WTC11 (cell line): ENCODE measurements at regions not wholly inside any gene's neighbourhood (a gene's known extent, or its start where the extent isn't known, plus 50 kb on each side); places are given as distances from the start of the nearest gene placed in this dataset.

ENCODE experiments used
- ATAC-seq: fragments of 200-7000 bp; cut with Tn5 transposase; 2 replicates; pipeline ENCODE4 v1.10.0; 2021; ENCODE audit warnings: mild to moderate bottlenecking, moderate library complexity
- CTCF ChIA-PET: fragments of 300-600 bp; sonication (Branson Sonifier 250); formaldehyde crosslinking; loops from one replicate; lab custom pipeline; 2021; ENCODE audit warnings: antibody characterized with exemption; lab: Charles Lee
- POLR2A ChIA-PET: fragments of 350-600 bp; sonication (Branson Sonifier 250); formaldehyde crosslinking; loops from one replicate; lab custom pipeline; 2021; ENCODE audit warnings: antibody characterized with exemption; lab: Charles Lee
- DNase-seq: peaks from one replicate; pipeline ENCODE4 v3.0.0; 2021; ENCODE audit warnings: low spot score
- H3K27ac Mint-ChIP-seq: 2 replicates; pipeline ENCODE4 v1.8.0; 2021; ENCODE audit warnings: mixed read lengths
- H3K27me3 Mint-ChIP-seq: 2 replicates; pipeline ENCODE4 v1.8.0; 2021; ENCODE audit warnings: low read depth, mild to moderate bottlenecking, moderate library complexity, mixed read lengths
- H3K36me3 Mint-ChIP-seq: 2 replicates; pipeline ENCODE4 v1.8.0; 2021; ENCODE audit warnings: mixed read lengths
- H3K4me1 Mint-ChIP-seq: 2 replicates; pipeline ENCODE4 v1.8.0; 2022; ENCODE audit warnings: mixed read lengths
- H3K4me3 Mint-ChIP-seq: 2 replicates; pipeline ENCODE4 v1.8.0; 2021; ENCODE audit warnings: mild to moderate bottlenecking, moderate library complexity, mixed read lengths
- H3K9me3 Mint-ChIP-seq: 2 replicates; pipeline ENCODE4 v1.8.0; 2021; ENCODE audit warnings: mixed read lengths
- CREB1 ChIP-seq: sonication (generic); formaldehyde crosslinking; IDR thresholded peaks from 2 replicates; pipeline ENCODE4 v1.8.0; 2023; ENCODE audit warnings: mild to moderate bottlenecking, missing genetic modification reagents
- EMX1 ChIP-seq: fragments of 250-450 bp; sonication (Bioruptor Pico); IDR thresholded peaks from 2 replicates; pipeline ENCODE4 v1.8.0; 2021; ENCODE audit warnings: mild to moderate bottlenecking
- NR3C1 ChIP-seq: sonication (generic); formaldehyde crosslinking; conservative IDR thresholded peaks from 2 replicates; pipeline ENCODE4 v1.8.1; 2023; ENCODE audit warnings: low read depth, mild to moderate bottlenecking, missing genetic modification reagents
- RELA ChIP-seq: sonication (generic); formaldehyde crosslinking; IDR thresholded peaks from 2 replicates; pipeline ENCODE4 v1.8.1; 2022; ENCODE audit warnings: missing genetic modification reagents, mild to moderate bottlenecking, borderline replicate concordance
- TCF7 ChIP-seq: sonication (generic); formaldehyde crosslinking; IDR thresholded peaks from 2 replicates; pipeline ENCODE4 v1.8.0; 2022; ENCODE audit warnings: mild to moderate bottlenecking, low read depth, missing genetic modification reagents, moderate library complexity
- TF ChIP-seq, protein P1 (sequence below): sonication (generic); formaldehyde crosslinking; IDR thresholded peaks from 2 replicates; pipeline ENCODE4 v1.8.1; 2022; ENCODE audit warnings: low read depth, missing genetic modification reagents, borderline replicate concordance
- TF ChIP-seq, protein P2 (sequence below): fragments of 250-450 bp; sonication (Bioruptor Pico); conservative IDR thresholded peaks from 2 replicates; pipeline ENCODE4 v1.9.0; 2021; ENCODE audit warnings: mild to moderate bottlenecking
- TF ChIP-seq, protein P3 (sequence below): sonication (generic); formaldehyde crosslinking; IDR thresholded peaks from 2 replicates; pipeline ENCODE4 v1.8.1; 2022; ENCODE audit warnings: mild to moderate bottlenecking, missing genetic modification reagents, moderate library complexity, borderline replicate concordance
- TF ChIP-seq, protein P4 (sequence below): sonication (generic); formaldehyde crosslinking; IDR thresholded peaks from 2 replicates; pipeline ENCODE4 v1.8.0; 2023; ENCODE audit warnings: missing genetic modification reagents, mild to moderate bottlenecking, borderline replicate concordance
- TF ChIP-seq, protein P5 (sequence below): sonication (generic); formaldehyde crosslinking; IDR thresholded peaks from 2 replicates; pipeline ENCODE4 v1.8.0; 2022; ENCODE audit warnings: mild to moderate bottlenecking, missing genetic modification reagents
- TF ChIP-seq, protein P6 (sequence below): sonication (generic); formaldehyde crosslinking; IDR thresholded peaks from 2 replicates; pipeline ENCODE4 v1.8.1; 2022; ENCODE audit warnings: mild to moderate bottlenecking, moderate library complexity, missing genetic modification reagents
- TF ChIP-seq, protein P7 (sequence below): sonication (generic); formaldehyde crosslinking; IDR thresholded peaks from 2 replicates; pipeline ENCODE4 v1.8.0; 2023; ENCODE audit warnings: missing genetic modification reagents
- TF ChIP-seq, protein P8 (sequence below): fragments of 250-450 bp; sonication (Bioruptor Pico); IDR thresholded peaks from 2 replicates; pipeline ENCODE4 v1.9.0; 2021; ENCODE audit warnings: mild to moderate bottlenecking, borderline replicate concordance

DNA sequence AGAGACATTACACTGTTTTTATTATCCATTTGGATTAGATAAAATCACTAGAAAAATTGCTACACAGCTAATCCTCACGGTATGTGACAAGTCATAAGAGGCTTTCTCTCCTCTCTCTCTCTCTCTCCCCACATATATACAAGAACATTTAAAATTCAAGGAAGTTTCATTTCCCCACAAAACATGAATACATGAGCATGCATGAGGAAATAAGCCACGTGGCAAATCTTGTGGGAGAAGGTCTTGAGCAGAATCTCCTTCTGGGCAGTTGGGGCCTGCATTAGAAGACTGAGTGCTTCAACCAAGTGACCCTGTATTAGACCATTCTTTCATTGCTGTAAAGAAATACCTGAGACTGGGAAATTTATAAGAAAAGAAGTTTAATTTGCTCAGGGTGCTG lies 1313.1 kb downstream of the MRPL39 start (continued):
- TF ChIP-seq, protein P1, sequence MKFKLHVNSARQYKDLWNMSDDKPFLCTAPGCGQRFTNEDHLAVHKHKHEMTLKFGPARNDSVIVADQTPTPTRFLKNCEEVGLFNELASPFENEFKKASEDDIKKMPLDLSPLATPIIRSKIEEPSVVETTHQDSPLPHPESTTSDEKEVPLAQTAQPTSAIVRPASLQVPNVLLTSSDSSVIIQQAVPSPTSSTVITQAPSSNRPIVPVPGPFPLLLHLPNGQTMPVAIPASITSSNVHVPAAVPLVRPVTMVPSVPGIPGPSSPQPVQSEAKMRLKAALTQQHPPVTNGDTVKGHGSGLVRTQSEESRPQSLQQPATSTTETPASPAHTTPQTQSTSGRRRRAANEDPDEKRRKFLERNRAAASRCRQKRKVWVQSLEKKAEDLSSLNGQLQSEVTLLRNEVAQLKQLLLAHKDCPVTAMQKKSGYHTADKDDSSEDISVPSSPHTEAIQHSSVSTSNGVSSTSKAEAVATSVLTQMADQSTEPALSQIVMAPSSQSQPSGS (CRISPR knock-in tag): no peak

DNA sequence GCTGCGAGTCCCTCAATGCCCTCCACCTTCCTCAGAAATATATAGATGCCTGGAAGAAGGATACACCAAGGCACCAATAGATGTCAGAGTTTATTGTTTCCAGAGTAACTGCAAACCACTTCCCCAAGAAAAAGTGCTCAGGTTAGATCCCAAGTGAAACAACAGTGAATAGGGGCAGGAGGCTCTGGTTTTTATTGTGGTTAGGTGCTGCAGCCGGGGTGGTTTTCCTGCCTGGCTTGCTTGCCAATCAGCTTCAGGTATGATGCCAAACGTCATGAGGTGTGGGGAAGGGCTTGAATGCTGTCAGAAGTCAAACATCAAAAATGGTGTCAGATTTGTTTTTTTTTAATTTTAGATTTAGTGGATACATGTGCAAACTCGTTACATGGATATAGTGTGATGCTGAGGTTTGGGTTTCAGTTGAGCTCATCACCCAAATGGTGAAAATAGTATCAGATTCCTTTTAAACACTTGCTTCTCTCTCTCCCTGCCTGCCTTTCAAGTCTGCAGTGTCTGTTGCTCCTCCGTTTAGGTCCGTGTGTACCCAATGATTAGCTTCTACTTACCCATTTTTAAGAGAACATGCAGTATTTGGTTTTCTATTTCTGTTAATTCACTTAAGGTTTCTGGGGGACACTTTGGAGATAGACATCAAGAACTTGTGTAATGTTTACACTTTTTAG lies 1317.0 kb downstream of the MRPL39 start:
- POLR2A ChIA-PET: no interaction called here
- CTCF ChIA-PET: no interaction called here
- Mint-ChIP-seq H3K9me3 (peaks cover 26% of the 10 kb centered on the region), H3K36me3 (peaks cover 11% of the 10 kb centered on the region), H3K4me1 (no peaks in the 10 kb centered on the region), H3K27me3 (no peaks in the 10 kb centered on the region; the same call in none of the 2 replicates), H3K4me3 (no peak overlapping the region), H3K27ac (no peak overlapping the region)
- no peak for ATAC-seq
- no peak for DNase-seq
- TF ChIP-seq RELA (no peak), TCF7 (no peak), NR3C1 (CRISPR knock-in tag) (no peak)
- TF ChIP-seq, protein P2, sequence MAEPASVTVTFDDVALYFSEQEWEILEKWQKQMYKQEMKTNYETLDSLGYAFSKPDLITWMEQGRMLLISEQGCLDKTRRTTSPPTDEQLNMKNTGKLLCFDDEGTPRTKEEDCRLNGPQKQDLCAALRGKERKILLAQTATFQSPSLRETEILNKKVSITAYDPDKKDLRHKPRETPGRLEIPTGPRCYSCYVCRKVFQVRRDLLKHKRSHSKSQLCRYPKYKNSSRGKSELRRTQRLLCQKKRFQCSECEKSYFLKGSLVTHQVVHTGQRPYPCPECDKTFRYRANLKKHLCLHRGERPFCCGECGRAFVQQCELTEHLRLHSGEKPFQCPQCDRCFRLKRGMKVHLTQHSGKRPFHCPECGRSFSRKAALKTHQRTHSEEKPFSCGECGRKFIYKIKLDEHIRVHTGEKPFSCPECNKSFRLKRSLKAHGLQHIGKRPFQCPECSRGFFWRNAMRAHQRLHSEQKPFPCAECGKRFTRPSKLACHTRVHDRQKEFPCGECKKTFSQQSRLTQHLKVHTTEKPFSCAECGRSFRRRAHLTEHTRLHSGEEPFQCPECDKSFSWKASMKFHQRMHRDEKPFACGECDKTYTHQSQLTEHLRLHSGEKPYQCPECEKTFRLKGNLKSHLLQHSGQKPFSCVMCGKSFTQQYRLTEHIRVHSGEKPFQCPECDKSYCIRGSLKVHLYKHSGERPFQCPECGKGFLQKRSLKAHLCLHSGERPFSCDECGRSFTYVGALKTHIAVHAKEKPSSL (CRISPR knock-in tag): no peak
- TF ChIP-seq, protein P3, sequence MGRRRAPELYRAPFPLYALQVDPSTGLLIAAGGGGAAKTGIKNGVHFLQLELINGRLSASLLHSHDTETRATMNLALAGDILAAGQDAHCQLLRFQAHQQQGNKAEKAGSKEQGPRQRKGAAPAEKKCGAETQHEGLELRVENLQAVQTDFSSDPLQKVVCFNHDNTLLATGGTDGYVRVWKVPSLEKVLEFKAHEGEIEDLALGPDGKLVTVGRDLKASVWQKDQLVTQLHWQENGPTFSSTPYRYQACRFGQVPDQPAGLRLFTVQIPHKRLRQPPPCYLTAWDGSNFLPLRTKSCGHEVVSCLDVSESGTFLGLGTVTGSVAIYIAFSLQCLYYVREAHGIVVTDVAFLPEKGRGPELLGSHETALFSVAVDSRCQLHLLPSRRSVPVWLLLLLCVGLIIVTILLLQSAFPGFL (CRISPR knock-in tag): no peak
- TF ChIP-seq, protein P4, sequence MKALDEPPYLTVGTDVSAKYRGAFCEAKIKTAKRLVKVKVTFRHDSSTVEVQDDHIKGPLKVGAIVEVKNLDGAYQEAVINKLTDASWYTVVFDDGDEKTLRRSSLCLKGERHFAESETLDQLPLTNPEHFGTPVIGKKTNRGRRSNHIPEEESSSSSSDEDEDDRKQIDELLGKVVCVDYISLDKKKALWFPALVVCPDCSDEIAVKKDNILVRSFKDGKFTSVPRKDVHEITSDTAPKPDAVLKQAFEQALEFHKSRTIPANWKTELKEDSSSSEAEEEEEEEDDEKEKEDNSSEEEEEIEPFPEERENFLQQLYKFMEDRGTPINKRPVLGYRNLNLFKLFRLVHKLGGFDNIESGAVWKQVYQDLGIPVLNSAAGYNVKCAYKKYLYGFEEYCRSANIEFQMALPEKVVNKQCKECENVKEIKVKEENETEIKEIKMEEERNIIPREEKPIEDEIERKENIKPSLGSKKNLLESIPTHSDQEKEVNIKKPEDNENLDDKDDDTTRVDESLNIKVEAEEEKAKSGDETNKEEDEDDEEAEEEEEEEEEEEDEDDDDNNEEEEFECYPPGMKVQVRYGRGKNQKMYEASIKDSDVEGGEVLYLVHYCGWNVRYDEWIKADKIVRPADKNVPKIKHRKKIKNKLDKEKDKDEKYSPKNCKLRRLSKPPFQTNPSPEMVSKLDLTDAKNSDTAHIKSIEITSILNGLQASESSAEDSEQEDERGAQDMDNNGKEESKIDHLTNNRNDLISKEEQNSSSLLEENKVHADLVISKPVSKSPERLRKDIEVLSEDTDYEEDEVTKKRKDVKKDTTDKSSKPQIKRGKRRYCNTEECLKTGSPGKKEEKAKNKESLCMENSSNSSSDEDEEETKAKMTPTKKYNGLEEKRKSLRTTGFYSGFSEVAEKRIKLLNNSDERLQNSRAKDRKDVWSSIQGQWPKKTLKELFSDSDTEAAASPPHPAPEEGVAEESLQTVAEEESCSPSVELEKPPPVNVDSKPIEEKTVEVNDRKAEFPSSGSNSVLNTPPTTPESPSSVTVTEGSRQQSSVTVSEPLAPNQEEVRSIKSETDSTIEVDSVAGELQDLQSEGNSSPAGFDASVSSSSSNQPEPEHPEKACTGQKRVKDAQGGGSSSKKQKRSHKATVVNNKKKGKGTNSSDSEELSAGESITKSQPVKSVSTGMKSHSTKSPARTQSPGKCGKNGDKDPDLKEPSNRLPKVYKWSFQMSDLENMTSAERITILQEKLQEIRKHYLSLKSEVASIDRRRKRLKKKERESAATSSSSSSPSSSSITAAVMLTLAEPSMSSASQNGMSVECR: no peak

DNA sequence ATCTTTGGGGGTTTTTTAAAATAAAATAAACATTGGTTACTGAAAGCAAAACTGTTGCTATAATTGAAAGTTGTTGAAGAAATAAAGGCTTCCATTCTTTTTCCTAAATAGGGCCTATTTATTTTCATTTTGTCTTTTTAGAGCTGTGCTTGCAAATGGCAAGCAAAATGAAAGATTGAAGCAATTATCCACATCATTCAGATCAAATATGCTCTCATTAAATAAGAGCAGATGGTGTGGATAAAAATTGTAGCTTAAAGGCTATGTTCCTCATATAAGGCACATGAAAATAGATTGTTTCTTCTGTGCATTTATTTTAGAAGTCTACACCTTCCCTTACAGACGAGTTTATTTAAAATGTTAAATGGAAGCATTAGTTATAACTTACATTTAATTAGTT lies 1317.7 kb downstream of the MRPL39 start:
- peaks cover under 1% of the 10 kb centered on the region for H3K27me3 Mint-ChIP-seq
- H3K4me1 Mint-ChIP-seq: peaks cover 1% of the 10 kb centered on the region; the same call in 1 of the 2 replicates
- ATAC-seq (no peak), DNase-seq (no peak)
- peaks cover 24% of the 10 kb centered on the region for H3K9me3 Mint-ChIP-seq
- ChIA-PET POLR2A (no interaction called here), CTCF (no interaction called here)
- no peak overlapping the region for H3K27ac Mint-ChIP-seq
- no peak overlapping the region for H3K4me3 Mint-ChIP-seq
- peaks cover 12% of the 10 kb centered on the region for H3K36me3 Mint-ChIP-seq
- TF ChIP-seq EMX1 (CRISPR knock-in tag) (no peak), CREB1 (CRISPR knock-in tag) (no peak)
- TF ChIP-seq, protein P1 (CRISPR knock-in tag): no peak
- TF ChIP-seq, protein P5, sequence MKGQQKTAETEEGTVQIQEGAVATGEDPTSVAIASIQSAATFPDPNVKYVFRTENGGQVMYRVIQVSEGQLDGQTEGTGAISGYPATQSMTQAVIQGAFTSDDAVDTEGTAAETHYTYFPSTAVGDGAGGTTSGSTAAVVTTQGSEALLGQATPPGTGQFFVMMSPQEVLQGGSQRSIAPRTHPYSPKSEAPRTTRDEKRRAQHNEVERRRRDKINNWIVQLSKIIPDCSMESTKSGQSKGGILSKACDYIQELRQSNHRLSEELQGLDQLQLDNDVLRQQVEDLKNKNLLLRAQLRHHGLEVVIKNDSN (CRISPR knock-in tag): no peak
- TF ChIP-seq, protein P6, sequence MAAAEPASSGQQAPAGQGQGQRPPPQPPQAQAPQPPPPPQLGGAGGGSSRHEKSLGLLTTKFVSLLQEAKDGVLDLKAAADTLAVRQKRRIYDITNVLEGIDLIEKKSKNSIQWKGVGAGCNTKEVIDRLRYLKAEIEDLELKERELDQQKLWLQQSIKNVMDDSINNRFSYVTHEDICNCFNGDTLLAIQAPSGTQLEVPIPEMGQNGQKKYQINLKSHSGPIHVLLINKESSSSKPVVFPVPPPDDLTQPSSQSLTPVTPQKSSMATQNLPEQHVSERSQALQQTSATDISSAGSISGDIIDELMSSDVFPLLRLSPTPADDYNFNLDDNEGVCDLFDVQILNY (CRISPR knock-in tag): no peak
- TF ChIP-seq, protein P7, sequence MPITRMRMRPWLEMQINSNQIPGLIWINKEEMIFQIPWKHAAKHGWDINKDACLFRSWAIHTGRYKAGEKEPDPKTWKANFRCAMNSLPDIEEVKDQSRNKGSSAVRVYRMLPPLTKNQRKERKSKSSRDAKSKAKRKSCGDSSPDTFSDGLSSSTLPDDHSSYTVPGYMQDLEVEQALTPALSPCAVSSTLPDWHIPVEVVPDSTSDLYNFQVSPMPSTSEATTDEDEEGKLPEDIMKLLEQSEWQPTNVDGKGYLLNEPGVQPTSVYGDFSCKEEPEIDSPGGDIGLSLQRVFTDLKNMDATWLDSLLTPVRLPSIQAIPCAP (CRISPR knock-in tag): no peak
- TF ChIP-seq, protein P8, sequence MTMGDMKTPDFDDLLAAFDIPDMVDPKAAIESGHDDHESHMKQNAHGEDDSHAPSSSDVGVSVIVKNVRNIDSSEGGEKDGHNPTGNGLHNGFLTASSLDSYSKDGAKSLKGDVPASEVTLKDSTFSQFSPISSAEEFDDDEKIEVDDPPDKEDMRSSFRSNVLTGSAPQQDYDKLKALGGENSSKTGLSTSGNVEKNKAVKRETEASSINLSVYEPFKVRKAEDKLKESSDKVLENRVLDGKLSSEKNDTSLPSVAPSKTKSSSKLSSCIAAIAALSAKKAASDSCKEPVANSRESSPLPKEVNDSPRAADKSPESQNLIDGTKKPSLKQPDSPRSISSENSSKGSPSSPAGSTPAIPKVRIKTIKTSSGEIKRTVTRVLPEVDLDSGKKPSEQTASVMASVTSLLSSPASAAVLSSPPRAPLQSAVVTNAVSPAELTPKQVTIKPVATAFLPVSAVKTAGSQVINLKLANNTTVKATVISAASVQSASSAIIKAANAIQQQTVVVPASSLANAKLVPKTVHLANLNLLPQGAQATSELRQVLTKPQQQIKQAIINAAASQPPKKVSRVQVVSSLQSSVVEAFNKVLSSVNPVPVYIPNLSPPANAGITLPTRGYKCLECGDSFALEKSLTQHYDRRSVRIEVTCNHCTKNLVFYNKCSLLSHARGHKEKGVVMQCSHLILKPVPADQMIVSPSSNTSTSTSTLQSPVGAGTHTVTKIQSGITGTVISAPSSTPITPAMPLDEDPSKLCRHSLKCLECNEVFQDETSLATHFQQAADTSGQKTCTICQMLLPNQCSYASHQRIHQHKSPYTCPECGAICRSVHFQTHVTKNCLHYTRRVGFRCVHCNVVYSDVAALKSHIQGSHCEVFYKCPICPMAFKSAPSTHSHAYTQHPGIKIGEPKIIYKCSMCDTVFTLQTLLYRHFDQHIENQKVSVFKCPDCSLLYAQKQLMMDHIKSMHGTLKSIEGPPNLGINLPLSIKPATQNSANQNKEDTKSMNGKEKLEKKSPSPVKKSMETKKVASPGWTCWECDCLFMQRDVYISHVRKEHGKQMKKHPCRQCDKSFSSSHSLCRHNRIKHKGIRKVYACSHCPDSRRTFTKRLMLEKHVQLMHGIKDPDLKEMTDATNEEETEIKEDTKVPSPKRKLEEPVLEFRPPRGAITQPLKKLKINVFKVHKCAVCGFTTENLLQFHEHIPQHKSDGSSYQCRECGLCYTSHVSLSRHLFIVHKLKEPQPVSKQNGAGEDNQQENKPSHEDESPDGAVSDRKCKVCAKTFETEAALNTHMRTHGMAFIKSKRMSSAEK (CRISPR knock-in tag): no peak
